Mammary epithelial cell (primary cell): ENCODE measurements at regions not wholly inside any gene's neighbourhood (a gene's known extent, or its start where the extent isn't known, plus 50 kb on each side); places are given as distances from the start of the nearest gene placed in this dataset.
"Not testable (repeated sequence)": the region's sequence is repeated elsewhere in the genome, so short reads cannot be mapped to it uniquely, and the experiment has no call there.

ENCODE experiments used
- EZH2 ChIP-seq: IDR thresholded peaks from 2 replicates; pipeline ENCODE4 v1.6.1; 2012; ENCODE audit warnings: low read length, inconsistent platforms, borderline replicate concordance
- TF ChIP-seq, protein P1 (sequence below), 2 donors: IDR thresholded peaks in 1 of 2; conservative IDR thresholded peaks in 1 of 2; 2 replicates each; pipeline ENCODE4 v1.5.1; 2011 to 2012; ENCODE audit warnings: inconsistent platforms in 2 of 2, low read length in 2 of 2, mild to moderate bottlenecking in 2 of 2, control low read depth in 1 of 2, low read depth in 1 of 2; ENCODE audit not compliant: insufficient read depth in 1 of 2; ENCODE audit errors: extremely low read depth in 1 of 2

DNA sequence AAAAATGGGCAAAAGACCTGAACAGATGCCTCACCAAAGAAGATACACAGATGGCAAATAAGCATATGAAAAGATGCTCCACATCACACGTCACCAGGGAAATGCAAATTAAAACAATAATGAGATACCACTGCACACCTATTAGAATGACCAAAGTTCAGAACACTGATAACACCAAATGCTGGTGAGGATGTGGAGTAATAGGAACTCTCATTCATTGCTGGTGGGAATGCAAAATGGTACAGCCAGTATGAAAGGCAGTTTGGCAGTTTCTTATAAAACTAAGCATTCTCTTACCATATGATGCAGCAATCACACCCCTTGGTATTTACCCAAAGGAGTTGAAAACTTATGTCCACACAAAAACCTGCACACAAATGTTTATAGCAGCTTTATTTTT lies 63.6 kb upstream of the PARD3 start:
- TF ChIP-seq, protein P1, sequence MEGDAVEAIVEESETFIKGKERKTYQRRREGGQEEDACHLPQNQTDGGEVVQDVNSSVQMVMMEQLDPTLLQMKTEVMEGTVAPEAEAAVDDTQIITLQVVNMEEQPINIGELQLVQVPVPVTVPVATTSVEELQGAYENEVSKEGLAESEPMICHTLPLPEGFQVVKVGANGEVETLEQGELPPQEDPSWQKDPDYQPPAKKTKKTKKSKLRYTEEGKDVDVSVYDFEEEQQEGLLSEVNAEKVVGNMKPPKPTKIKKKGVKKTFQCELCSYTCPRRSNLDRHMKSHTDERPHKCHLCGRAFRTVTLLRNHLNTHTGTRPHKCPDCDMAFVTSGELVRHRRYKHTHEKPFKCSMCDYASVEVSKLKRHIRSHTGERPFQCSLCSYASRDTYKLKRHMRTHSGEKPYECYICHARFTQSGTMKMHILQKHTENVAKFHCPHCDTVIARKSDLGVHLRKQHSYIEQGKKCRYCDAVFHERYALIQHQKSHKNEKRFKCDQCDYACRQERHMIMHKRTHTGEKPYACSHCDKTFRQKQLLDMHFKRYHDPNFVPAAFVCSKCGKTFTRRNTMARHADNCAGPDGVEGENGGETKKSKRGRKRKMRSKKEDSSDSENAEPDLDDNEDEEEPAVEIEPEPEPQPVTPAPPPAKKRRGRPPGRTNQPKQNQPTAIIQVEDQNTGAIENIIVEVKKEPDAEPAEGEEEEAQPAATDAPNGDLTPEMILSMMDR (conservative IDR thresholded peaks at IDR 0.05 in 1 of 2, IDR thresholded peaks at IDR 0.05 in 1 of 2; ENCODE audit: extremely low read depth in 1 of 2, insufficient read depth in 1 of 2, low read depth in 1 of 2, low read length in 2 of 2), result not testable (repeated sequence)
- not testable (repeated sequence) for TF ChIP-seq EZH2
